AG09319 (cell line): ENCODE measurements at regions not wholly inside any gene's neighbourhood (a gene's known extent, or its start where the extent isn't known, plus 50 kb on each side); places are given as distances from the start of the nearest gene placed in this dataset.

Source experiments
- DNase-seq: peaks from one replicate; pipeline ENCODE4 v3.0.0-alpha.2; 2010; ENCODE audit warnings: low read depth; ENCODE audit errors: extremely low read depth
- TF ChIP-seq, protein P1 (sequence below): IDR thresholded peaks from 2 replicates; pipeline ENCODE4 v1.5.1; 2011; ENCODE audit warnings: low read depth, mild to moderate bottlenecking, inconsistent platforms, low read length, moderate library complexity

DNA sequence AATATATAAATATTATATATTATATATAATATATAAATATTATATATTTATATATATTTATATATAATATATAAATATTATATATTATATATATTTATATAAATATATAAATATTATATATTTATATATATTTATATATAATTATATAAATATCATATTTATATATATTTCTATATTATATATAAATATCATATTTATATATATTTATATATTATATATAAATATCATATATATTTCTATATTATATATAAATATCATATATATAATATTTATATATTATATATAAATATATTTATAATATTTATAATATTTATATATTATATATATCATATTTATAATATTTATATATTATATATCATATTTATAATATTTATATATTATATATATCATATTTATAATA lies 321.4 kb downstream of the CDH2 start:
- TF ChIP-seq, protein P1, sequence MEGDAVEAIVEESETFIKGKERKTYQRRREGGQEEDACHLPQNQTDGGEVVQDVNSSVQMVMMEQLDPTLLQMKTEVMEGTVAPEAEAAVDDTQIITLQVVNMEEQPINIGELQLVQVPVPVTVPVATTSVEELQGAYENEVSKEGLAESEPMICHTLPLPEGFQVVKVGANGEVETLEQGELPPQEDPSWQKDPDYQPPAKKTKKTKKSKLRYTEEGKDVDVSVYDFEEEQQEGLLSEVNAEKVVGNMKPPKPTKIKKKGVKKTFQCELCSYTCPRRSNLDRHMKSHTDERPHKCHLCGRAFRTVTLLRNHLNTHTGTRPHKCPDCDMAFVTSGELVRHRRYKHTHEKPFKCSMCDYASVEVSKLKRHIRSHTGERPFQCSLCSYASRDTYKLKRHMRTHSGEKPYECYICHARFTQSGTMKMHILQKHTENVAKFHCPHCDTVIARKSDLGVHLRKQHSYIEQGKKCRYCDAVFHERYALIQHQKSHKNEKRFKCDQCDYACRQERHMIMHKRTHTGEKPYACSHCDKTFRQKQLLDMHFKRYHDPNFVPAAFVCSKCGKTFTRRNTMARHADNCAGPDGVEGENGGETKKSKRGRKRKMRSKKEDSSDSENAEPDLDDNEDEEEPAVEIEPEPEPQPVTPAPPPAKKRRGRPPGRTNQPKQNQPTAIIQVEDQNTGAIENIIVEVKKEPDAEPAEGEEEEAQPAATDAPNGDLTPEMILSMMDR = no peak
- DNase-seq = no peak

GRCh38 chr18:27854631-27855030 lies 322.3 kb downstream of the CDH2 start:
- no peak for DNase-seq
- TF ChIP-seq, protein P1 = no peak

GRCh38 chr18:27848336-27848735 lies 328.6 kb downstream of the CDH2 start:
- no peak for DNase-seq
- TF ChIP-seq, protein P1 = no peak

- TF ChIP-seq, protein P1 = no peak
- no peak for DNase-seq
These were observed 329.5 kb downstream of the CDH2 start for GRCh38 chr18:27847412-27847811.

DNA sequence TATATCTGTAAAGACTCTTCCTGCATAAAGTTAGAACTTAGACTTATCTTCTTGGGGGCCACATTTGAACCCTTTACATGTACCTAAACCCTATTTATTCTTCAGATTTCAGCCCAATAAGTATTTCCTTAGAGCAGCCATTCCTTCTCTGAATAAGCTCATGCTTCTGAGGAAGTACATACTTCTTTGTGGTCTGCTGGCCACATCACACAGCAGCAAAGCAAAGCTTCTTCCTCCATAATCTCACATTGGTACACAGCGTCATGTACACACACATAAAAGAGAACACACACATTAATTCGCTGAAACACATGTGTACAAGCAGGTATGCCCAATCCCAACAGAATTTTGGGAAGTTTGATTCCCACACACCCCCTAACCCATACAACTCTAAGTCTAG lies 331.0 kb downstream of the CDH2 start:
- TF ChIP-seq, protein P1 = no peak
- no peak for DNase-seq

DNA sequence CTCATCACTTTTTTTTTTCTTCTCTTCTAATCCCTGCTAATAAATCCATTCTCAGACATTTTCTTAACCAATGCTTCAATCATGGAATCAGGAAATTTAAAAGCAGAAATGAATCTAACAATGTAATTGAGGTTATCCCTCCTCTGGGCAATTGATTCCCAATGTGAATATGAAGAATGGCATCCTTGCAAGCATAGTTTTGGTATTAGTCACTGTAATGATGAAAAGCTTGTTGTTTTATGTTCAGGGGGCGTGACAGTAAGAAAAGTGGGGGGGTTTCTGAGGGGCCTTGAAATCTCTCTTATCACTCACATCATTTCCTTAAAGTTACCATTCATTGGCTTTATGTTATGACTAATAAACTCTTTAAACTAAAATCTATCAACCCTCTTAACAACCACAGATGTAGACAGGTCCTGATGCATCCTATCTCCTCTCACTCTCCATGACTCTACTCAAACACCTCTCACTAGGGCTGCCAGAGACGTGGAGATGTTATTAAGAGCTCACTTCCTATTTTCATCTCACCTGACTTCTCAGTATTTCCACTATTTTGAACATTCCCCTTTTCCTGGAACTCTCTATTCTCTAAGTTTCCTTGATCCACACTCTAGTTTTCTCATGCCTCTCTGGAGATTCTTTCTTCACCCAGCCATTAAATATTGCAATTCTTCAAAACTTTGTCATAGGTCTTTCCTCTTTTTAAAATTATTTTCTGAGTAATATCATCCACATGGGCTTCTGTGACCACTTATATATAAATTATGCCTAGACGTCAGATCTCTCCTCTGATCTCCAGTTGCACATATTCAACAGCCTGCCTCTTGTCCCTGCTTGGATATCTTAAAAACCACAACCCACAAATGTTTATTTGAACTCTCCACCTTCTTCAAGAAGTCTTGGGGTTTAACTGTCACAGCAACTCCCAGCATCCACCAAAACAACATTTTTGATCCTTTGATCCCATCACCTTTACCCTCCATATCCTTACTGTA lies 332.9 kb downstream of the CDH2 start:
- no peak for DNase-seq
- TF ChIP-seq, protein P1 = no peak

DNA sequence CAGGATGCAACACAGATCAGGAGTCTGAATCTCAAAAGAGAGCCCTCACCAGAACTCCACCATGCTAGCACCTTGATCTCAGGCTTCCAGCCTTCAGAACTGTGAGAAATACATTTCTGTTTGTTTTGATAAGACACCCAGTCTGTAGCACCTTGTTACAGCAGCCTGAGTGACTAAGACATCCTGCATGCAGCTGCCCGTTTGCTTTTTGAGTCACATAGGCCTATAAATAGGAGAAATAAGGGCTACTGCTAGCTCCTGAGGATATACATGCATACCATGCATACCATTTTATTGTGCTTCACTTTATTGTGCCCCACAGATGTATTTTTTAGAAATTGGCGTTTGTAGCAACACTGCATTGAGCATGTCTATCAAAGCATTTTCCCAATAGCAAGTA lies 337.8 kb downstream of the CDH2 start:
- TF ChIP-seq, protein P1 = no peak
- DNase-seq = no peak
